ENCODE measurements at regions not wholly inside any gene's neighbourhood (a gene's known extent, or its start where the extent isn't known, plus 50 kb on each side); places are given as distances from the start of the nearest gene placed in this dataset.

GRCh38 chr2:217220228-217221013 is 360.6 kb upstream of the TNP1 start:
- DNase-seq = peak in 2 of 3 donors; percentile 20 to 49

GRCh38 chr2:217219164-217219520 is 359.3 kb upstream of the TNP1 start:
- no peak for DNase-seq

GRCh38 chr2:217218269-217219163 is 358.7 kb upstream of the TNP1 start:
- DNase-seq = peak; percentile 73 to 83 (median 81)

GRCh38 chr2:217216982-217217381 is 357.1 kb upstream of the TNP1 start:
- DNase-seq = no peak

GRCh38 chr2:217216316-217216715 is 356.5 kb upstream of the TNP1 start:
- DNase-seq = no peak

GRCh38 chr2:217215877-217216276 is 356.0 kb upstream of the TNP1 start:
- DNase-seq = no peak

- no peak for DNase-seq
Measured at GRCh38 chr2:217208867-217209266, 349.0 kb upstream of the TNP1 start.

- no peak for DNase-seq
Measured at GRCh38 chr2:217207699-217208010, 347.8 kb upstream of the TNP1 start.

- no peak for DNase-seq
Measured at GRCh38 chr2:217206907-217207698, 347.2 kb upstream of the TNP1 start.

- DNase-seq = no peak
Measured at GRCh38 chr2:217206016-217206725, 346.3 kb upstream of the TNP1 start.

- DNase-seq = no peak
Measured at GRCh38 chr2:217204358-217204757, 344.5 kb upstream of the TNP1 start.

- DNase-seq = no peak
Measured at GRCh38 chr2:217203086-217203485, 343.2 kb upstream of the TNP1 start.

GRCh38 chr2:217199255-217199630 is 339.4 kb upstream of the TNP1 start:
- DNase-seq = no peak

- no peak for DNase-seq
Measured at GRCh38 chr2:217195658-217196446, 336.0 kb upstream of the TNP1 start.

GRCh38 chr2:217195016-217195415 is 335.2 kb upstream of the TNP1 start:
- no peak for DNase-seq

- DNase-seq = no peak
Measured at GRCh38 chr2:217193431-217194340, 333.8 kb upstream of the TNP1 start.

- no peak for DNase-seq
Measured at GRCh38 chr2:217192366-217192765, 332.5 kb upstream of the TNP1 start.

GRCh38 chr2:217189747-217190146 is 329.9 kb upstream of the TNP1 start:
- no peak for DNase-seq

GRCh38 chr2:217189131-217189530 is 329.3 kb upstream of the TNP1 start:
- no peak for DNase-seq

- no peak for DNase-seq
Measured at GRCh38 chr2:217186668-217187159, 326.9 kb upstream of the TNP1 start.

GRCh38 chr2:217186152-217186551 is 326.3 kb upstream of the TNP1 start:
- no peak for DNase-seq
